CMK (cell line): ENCODE measurements at regions not wholly inside any gene's neighbourhood (a gene's known extent, or its start where the extent isn't known, plus 50 kb on each side); places are given as distances from the start of the nearest gene placed in this dataset.
"Not testable (repeated sequence)": the region's sequence is repeated elsewhere in the genome, so short reads cannot be mapped to it uniquely, and the experiment has no call there.

Source experiments
- DNase-seq: peaks from one replicate; pipeline ENCODE4 v3.0.0-alpha.2; 2010; ENCODE audit warnings: low read depth

- no peak for DNase-seq
Observed at GRCh38 chr7:118801366-118801765, 576.9 kb downstream of the ANKRD7 start.

GRCh38 chr7:118802726-118803125, 578.2 kb downstream of the ANKRD7 start:
- no peak for DNase-seq

- DNase-seq, result no peak
Observed at GRCh38 chr7:118826246-118826645, 601.7 kb downstream of the ANKRD7 start.

DNA sequence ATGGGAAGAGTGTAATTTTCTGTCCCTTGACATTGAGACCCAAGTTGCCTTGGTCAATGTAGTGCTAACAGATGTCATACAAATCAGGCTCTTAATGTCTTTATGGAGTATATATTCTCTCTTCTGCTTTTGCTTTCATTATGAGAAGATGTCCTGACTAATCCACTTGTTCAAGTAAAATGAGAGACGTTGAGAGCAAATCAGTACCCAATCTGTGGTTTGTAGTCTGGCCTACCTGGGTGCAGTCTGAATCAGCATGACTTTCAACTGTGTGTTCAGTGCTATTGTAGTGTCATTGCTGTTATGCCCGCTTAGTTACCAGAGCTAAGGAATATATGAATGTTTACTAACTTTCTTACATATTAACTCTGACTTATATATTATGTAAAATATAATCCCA, 612.4 kb downstream of the ANKRD7 start:
- no peak for DNase-seq

DNA sequence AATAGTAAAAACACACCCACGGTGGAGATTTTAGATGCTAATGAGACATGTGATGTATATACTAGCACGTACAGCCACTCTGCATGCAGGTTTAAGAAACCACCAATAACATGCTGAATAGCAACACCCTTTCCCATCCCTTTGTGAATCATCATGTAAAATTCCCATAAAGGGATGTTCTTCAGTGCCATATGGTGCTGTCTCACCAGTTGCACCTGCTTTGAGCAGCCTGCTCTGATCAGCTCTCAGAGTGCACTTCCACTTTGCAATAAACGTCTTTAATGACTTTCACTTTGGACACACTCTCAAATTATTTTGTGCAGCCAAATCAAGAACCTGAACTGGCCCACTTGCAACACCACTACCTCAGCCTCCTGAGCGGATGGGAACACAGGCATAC, 615.0 kb downstream of the ANKRD7 start:
- no peak for DNase-seq

- DNase-seq, result no peak
Observed at GRCh38 chr7:118843456-118843855, 619.0 kb downstream of the ANKRD7 start.

DNA sequence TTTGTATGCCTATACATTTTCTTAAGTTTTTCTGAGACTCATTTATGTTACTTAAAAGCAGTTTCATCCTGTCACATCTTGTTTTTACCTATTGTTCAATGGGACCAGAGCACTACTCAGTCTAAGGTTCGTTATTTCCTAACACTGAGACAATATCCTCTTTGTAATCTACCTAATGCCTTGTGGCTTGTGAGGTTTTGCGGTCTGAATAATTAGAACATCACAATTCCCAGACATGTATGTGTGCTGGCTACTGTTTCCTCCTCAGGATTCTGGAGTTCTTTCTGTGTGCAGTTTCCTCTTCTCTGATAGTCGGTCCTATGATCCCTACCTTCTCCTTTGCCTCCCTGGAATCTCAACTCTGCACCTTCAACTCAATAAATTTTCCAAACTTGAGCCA, 620.2 kb downstream of the ANKRD7 start:
- DNase-seq, result no peak

GRCh38 chr7:118845791-118846190, 621.3 kb downstream of the ANKRD7 start:
- DNase-seq, result no peak

GRCh38 chr7:118846977-118847376, 622.5 kb downstream of the ANKRD7 start:
- no peak for DNase-seq

- no peak for DNase-seq
Observed at GRCh38 chr7:118855290-118855689, 630.8 kb downstream of the ANKRD7 start.

- DNase-seq, result no peak
Observed at GRCh38 chr7:118858651-118859149, 634.2 kb downstream of the ANKRD7 start.

DNA sequence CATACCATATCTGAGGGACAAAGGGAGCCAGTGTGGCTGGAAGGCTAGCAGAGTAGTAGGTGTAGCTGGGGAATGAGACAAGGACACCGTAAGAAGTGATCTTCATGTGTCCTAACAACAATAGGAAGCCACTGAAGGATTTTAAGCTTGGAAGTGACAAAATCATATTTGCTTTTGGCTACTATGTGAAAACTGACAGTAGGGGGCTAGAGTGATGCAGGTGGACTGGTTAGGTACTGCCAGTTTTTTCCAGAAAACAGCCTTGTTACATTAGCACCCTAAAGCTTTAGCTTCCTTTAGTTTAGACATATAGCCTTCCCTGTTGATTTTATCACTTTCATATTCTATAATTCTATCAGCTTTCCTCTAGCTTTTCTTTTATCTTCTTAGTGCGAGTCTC, 637.1 kb downstream of the ANKRD7 start:
- DNase-seq, result no peak

GRCh38 chr7:118862740-118863139, 638.2 kb downstream of the ANKRD7 start:
- no peak for DNase-seq

- DNase-seq, result no peak
Observed at GRCh38 chr7:118863966-118864365, 639.5 kb downstream of the ANKRD7 start.

- DNase-seq, result no peak
Observed at GRCh38 chr7:118867860-118868259, 643.4 kb downstream of the ANKRD7 start.

DNA sequence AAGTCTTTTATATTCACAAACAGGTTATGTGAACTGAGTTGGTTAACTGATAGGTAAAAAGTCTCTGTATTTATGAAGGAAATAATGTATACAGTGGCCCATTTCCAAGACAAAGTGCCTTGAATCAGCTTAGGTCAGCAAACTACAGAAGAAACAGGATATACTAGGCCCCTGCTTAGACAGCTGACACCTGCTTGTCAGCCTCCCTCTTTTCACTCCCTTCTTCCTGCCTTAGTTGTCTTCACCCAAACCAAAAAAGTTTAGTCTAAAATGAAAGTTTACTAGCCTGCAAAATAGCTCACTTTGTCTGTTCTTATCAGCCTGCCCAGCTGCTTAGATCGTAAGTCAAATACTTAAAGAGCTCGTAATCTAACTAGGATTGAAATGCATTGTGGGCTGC, 644.6 kb downstream of the ANKRD7 start:
- DNase-seq, result not testable (repeated sequence)

- no peak for DNase-seq
Observed at GRCh38 chr7:118870187-118870586, 645.7 kb downstream of the ANKRD7 start.

- no peak for DNase-seq
Observed at GRCh38 chr7:118872568-118872967, 648.1 kb downstream of the ANKRD7 start.

DNA sequence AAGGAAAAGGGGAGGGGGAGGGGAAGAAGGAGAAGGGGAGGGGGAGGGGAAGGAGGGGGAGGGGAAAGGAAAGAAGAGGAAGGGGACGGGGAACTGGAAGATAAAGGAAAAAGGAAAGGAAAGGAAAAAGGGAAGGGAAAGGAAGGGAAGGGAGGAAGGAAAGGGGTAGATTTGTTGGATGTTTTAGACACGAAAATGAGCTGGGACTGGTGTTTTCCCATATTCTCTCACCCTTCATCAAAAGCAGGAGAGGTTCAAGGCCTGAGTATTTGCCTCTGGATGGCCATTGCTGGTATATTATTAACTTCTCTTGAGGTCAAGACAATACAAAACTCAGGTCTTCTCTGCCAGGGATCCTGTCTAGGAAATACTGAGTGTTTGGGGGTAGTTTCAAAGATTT, 652.7 kb downstream of the ANKRD7 start:
- no peak for DNase-seq

GRCh38 chr7:118878336-118878735, 653.8 kb downstream of the ANKRD7 start:
- no peak for DNase-seq

DNA sequence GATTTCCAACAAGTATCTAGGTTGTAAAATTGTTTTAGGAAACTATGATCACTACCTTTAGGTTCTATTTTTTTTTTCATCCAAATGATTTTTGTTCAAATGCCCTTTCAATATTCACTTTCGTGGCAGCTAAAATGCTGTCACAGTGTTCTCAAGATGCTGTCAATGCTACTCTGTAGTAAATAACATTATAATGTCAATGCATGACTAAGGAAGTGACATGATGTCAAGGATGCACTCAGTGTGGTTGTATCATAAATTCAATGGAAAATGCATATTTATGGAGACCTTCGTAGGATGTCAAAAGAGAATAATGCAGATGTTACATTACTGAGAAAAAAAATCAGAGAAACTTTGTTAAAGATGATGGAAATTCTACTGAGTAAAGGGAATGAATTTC, 673.8 kb downstream of the ANKRD7 start:
- DNase-seq, result no peak

DNA sequence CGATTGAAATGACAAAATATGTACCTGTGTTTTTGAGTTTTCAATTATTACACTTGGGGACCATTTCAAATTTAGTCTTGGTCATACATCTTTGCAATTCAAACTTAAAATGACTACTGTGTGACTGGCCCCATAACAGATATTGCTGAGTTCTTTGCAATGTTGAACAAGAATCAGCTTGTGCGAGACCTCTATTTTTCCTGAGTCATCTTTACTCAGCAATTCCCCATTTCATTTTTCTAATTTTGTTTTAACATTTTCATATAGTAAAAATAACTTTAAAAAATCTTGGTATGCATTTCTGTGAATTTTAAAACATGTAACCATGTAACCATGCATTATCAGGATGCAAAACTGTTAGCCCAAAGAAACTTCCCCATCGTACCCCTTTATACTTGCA, 678.1 kb downstream of the ANKRD7 start:
- no peak for DNase-seq

GRCh38 chr7:118907911-118908527, 683.5 kb downstream of the ANKRD7 start:
- DNase-seq, result no peak

DNA sequence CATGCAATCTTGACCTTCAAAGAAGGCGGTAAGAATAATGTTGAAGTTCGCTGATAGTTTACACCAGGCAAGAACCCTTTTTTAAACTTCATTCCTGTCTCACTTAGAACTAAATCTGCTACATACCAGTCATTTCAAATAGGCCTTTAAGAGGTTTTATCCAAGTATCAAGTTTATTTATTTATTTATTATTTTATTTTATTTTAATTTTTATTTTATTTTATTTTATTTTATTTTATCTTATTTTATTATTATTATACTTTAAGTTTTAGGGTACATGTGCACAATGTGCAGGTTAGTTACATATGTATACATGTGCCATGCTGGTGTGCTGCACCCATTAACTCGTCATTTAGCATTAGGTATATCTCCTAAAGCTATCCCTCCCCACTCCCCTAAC, 691.6 kb downstream of the ANKRD7 start:
- DNase-seq, result not testable (repeated sequence)

DNA sequence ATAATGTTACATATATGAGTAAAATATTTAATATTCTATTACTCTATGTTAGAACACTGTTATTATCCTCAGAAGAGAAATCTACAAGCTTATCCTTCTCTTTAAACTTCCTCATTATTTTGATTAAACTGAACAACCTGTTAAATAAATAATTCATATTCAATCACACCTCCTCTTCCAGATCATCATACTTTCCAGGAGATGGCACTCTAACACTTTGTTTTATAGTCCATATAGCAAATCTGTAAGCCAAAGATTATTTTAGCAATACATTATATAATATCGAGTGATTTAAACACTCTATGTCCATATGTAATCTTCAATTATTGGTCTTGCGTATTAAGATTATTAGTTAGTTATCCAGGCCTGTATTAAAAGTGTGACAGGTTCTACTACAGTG, 694.1 kb downstream of the ANKRD7 start:
- no peak for DNase-seq
